ENCODE measurements at regions not wholly inside any gene's neighbourhood (a gene's known extent, or its start where the extent isn't known, plus 50 kb on each side); places are given as distances from the start of the nearest gene placed in this dataset.
"Not testable (repeated sequence)": the region's sequence is repeated elsewhere in the genome, so short reads cannot be mapped to it uniquely, and the experiment has no call there.

- no peak for DNase-seq
These were observed 270.8 kb upstream of the BTG1 start for GRCh38 chr12:92416385-92416812.

GRCh38 chr12:92414170-92415070 is 268.8 kb upstream of the BTG1 start:
- no peak for DNase-seq

GRCh38 chr12:92413286-92413685 is 267.6 kb upstream of the BTG1 start:
- DNase-seq = no peak

- DNase-seq = no peak
These were observed 267.2 kb upstream of the BTG1 start for GRCh38 chr12:92412856-92413255.

- no peak for DNase-seq
These were observed 266.0 kb upstream of the BTG1 start for GRCh38 chr12:92411687-92412086.

- no peak for DNase-seq
These were observed 262.6 kb upstream of the BTG1 start for GRCh38 chr12:92408072-92408900.

GRCh38 chr12:92406404-92407070 is 260.9 kb upstream of the BTG1 start:
- not testable (repeated sequence) for DNase-seq

GRCh38 chr12:92405801-92406251 is 260.2 kb upstream of the BTG1 start:
- peak; percentile 42 for DNase-seq

GRCh38 chr12:92404921-92405320 is 259.3 kb upstream of the BTG1 start:
- DNase-seq = no peak

- DNase-seq = no peak
These were observed 258.7 kb upstream of the BTG1 start for GRCh38 chr12:92404259-92404894.

- DNase-seq = peak; percentile 44
These were observed 257.8 kb upstream of the BTG1 start for GRCh38 chr12:92403210-92404175.

- DNase-seq = no peak
These were observed 256.8 kb upstream of the BTG1 start for GRCh38 chr12:92402415-92402814.

GRCh38 chr12:92400006-92400405 is 254.4 kb upstream of the BTG1 start:
- no peak for DNase-seq

- no peak for DNase-seq
These were observed 253.1 kb upstream of the BTG1 start for GRCh38 chr12:92398565-92399309.

- no peak for DNase-seq
These were observed 251.1 kb upstream of the BTG1 start for GRCh38 chr12:92396647-92397252.

- no peak for DNase-seq
These were observed 249.7 kb upstream of the BTG1 start for GRCh38 chr12:92395322-92395721.

- no peak for DNase-seq
These were observed 249.2 kb upstream of the BTG1 start for GRCh38 chr12:92394895-92395294.

- DNase-seq = no peak
These were observed 247.9 kb upstream of the BTG1 start for GRCh38 chr12:92393504-92393903.

- DNase-seq = not testable (repeated sequence)
These were observed 246.1 kb upstream of the BTG1 start for GRCh38 chr12:92391726-92392125.

GRCh38 chr12:92389466-92389865 is 243.8 kb upstream of the BTG1 start:
- DNase-seq = no peak

Data from activated T-cell treated with anti-CD3 and anti-CD28 coated beads for 4 hours (primary cell).